GM23338 (cell line): ENCODE measurements at regions not wholly inside any gene's neighbourhood (a gene's known extent, or its start where the extent isn't known, plus 50 kb on each side); places are given as distances from the start of the nearest gene placed in this dataset.

Source experiments
- CREB1 ChIP-seq: fragments of 250-450 bp; sonication (Bioruptor Pico); IDR thresholded peaks from 2 replicates; pipeline ENCODE4 v1.5.0; 2020; ENCODE audit warnings: low read depth, mild to moderate bottlenecking, moderate library complexity
- EZH2 ChIP-seq: fragments of 200-600 bp; sonication (generic); IDR thresholded peaks from one replicate; pipeline ENCODE4 v1.8.0; 2017; ENCODE audit warnings: antibody characterized with exemption, mild to moderate bottlenecking, low read depth; ENCODE audit not compliant: unreplicated experiment
- EZH2phosphoT487 ChIP-seq: fragments of 200-600 bp; sonication (generic); IDR thresholded peaks from one replicate; pipeline ENCODE4 v1.8.1; 2018; ENCODE audit warnings: antibody characterized with exemption; ENCODE audit not compliant: unreplicated experiment
- JUNB ChIP-seq: IDR thresholded peaks from one replicate; pipeline ENCODE4 v1.6.1; 2016; ENCODE audit warnings: antibody characterized with exemption; ENCODE audit not compliant: unreplicated experiment
- NANOG ChIP-seq: IDR thresholded peaks from 2 replicates; pipeline ENCODE4 v1.6.1; 2016; ENCODE audit warnings: antibody characterized with exemption, borderline replicate concordance
- POLR2AphosphoS5 ChIP-seq: IDR thresholded peaks from 2 replicates; pipeline ENCODE4 v1.6.1; 2016; ENCODE audit warnings: antibody characterized with exemption, low read depth
- STAT1 ChIP-seq: IDR thresholded peaks from one replicate; pipeline ENCODE4 v1.6.1; 2016; ENCODE audit warnings: antibody characterized with exemption; ENCODE audit not compliant: unreplicated experiment
- ZNF114 ChIP-seq: fragments of 250-450 bp; sonication (Bioruptor Pico); IDR thresholded peaks from 2 replicates; pipeline ENCODE4 v1.5.0; 2020; ENCODE audit warnings: mild to moderate bottlenecking, moderate library complexity
- ZNF331 ChIP-seq: fragments of 250-450 bp; sonication (Bioruptor Pico); IDR thresholded peaks from 2 replicates; pipeline ENCODE4 v1.5.0; 2020; ENCODE audit warnings: low read depth, mild to moderate bottlenecking, moderate library complexity
- TF ChIP-seq, protein P1 (sequence below), 2 experiments: fragments of 200-600 bp in 1 of 2; sonication (generic) in 1 of 2; conservative IDR thresholded peaks; 2 replicates each; pipeline versions ENCODE4 v1.5.1 to v1.6.1; 2016 to 2017; ENCODE audit warnings: antibody characterized with exemption in 2 of 2, low read depth in 2 of 2, mild to moderate bottlenecking in 2 of 2, moderate library complexity in 1 of 2
- TF ChIP-seq, protein P2 (sequence below): IDR thresholded peaks from one replicate; pipeline ENCODE4 v1.6.1; 2018; ENCODE audit warnings: antibody characterized with exemption; ENCODE audit not compliant: unreplicated experiment
- TF ChIP-seq, protein P3 (sequence below): IDR thresholded peaks from 2 replicates; pipeline ENCODE4 v1.6.1; 2016; ENCODE audit warnings: antibody characterized with exemption

DNA sequence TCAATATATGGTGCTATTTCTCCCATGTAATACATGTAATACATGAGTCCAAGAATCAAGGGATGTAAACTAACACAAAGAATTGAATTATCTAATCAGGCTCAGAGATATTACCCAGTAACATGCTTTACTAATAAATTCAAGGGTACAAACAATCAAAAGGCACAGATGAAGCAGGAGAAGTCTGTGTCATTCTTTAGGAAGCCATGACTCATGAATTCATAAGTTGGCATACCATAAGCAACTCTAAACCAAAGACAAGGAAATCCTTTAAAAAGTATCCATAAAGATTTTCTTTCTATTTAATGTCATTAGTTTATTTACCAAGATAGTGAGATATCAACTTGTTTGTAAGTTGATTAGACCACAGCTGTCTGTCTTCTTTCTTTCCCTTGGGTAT is 446.0 kb upstream of the IMPG1 start:
- TF ChIP-seq EZH2 (no peak), EZH2phosphoT487 (no peak), POLR2AphosphoS5 (no peak), CREB1 (no peak), JUNB (no peak), STAT1 (no peak), ZNF331 (no peak), NANOG (no peak), ZNF114 (CRISPR knock-in tag) (no peak)
- TF ChIP-seq, protein P1, sequence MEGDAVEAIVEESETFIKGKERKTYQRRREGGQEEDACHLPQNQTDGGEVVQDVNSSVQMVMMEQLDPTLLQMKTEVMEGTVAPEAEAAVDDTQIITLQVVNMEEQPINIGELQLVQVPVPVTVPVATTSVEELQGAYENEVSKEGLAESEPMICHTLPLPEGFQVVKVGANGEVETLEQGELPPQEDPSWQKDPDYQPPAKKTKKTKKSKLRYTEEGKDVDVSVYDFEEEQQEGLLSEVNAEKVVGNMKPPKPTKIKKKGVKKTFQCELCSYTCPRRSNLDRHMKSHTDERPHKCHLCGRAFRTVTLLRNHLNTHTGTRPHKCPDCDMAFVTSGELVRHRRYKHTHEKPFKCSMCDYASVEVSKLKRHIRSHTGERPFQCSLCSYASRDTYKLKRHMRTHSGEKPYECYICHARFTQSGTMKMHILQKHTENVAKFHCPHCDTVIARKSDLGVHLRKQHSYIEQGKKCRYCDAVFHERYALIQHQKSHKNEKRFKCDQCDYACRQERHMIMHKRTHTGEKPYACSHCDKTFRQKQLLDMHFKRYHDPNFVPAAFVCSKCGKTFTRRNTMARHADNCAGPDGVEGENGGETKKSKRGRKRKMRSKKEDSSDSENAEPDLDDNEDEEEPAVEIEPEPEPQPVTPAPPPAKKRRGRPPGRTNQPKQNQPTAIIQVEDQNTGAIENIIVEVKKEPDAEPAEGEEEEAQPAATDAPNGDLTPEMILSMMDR (conservative IDR thresholded peaks at IDR 0.05; ENCODE audit: low read depth in 2 of 2): no peak
- TF ChIP-seq, protein P2, sequence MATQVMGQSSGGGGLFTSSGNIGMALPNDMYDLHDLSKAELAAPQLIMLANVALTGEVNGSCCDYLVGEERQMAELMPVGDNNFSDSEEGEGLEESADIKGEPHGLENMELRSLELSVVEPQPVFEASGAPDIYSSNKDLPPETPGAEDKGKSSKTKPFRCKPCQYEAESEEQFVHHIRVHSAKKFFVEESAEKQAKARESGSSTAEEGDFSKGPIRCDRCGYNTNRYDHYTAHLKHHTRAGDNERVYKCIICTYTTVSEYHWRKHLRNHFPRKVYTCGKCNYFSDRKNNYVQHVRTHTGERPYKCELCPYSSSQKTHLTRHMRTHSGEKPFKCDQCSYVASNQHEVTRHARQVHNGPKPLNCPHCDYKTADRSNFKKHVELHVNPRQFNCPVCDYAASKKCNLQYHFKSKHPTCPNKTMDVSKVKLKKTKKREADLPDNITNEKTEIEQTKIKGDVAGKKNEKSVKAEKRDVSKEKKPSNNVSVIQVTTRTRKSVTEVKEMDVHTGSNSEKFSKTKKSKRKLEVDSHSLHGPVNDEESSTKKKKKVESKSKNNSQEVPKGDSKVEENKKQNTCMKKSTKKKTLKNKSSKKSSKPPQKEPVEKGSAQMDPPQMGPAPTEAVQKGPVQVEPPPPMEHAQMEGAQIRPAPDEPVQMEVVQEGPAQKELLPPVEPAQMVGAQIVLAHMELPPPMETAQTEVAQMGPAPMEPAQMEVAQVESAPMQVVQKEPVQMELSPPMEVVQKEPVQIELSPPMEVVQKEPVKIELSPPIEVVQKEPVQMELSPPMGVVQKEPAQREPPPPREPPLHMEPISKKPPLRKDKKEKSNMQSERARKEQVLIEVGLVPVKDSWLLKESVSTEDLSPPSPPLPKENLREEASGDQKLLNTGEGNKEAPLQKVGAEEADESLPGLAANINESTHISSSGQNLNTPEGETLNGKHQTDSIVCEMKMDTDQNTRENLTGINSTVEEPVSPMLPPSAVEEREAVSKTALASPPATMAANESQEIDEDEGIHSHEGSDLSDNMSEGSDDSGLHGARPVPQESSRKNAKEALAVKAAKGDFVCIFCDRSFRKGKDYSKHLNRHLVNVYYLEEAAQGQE: no peak
- TF ChIP-seq, protein P3, sequence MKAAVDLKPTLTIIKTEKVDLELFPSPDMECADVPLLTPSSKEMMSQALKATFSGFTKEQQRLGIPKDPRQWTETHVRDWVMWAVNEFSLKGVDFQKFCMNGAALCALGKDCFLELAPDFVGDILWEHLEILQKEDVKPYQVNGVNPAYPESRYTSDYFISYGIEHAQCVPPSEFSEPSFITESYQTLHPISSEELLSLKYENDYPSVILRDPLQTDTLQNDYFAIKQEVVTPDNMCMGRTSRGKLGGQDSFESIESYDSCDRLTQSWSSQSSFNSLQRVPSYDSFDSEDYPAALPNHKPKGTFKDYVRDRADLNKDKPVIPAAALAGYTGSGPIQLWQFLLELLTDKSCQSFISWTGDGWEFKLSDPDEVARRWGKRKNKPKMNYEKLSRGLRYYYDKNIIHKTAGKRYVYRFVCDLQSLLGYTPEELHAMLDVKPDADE: no peak
